H9 (cell line): ENCODE measurements at regions not wholly inside any gene's neighbourhood (a gene's known extent, or its start where the extent isn't known, plus 50 kb on each side); places are given as distances from the start of the nearest gene placed in this dataset.

Experiments used
- DNase-seq: peaks from one replicate; pipeline ENCODE4 v3.0.0-alpha.2; 2017
- H2AFZ ChIP-seq: one replicate; pipeline ENCODE4 v1.6.1; 2013; ENCODE audit warnings: mild to moderate bottlenecking, low read length, control low read depth, moderate library complexity
- H2AK5ac ChIP-seq: 2 replicates; pipeline ENCODE4 v1.6.1; 2013; ENCODE audit warnings: low read length, control low read depth, mixed read lengths; ENCODE audit not compliant: insufficient read length
- H2BK120ac ChIP-seq: one replicate; pipeline ENCODE4 v1.6.1; 2013; ENCODE audit warnings: low read depth, mild to moderate bottlenecking, low read length, control low read depth, inconsistent platforms; ENCODE audit not compliant: poor library complexity, severe bottlenecking
- H2BK12ac ChIP-seq: 2 replicates; pipeline ENCODE4 v1.6.1; 2013; ENCODE audit warnings: low read length, control low read depth, mixed read lengths, low read depth; ENCODE audit not compliant: insufficient read length
- H2BK15ac ChIP-seq: 2 replicates; pipeline ENCODE4 v1.6.1; 2013; ENCODE audit warnings: low read depth, low read length, control low read depth
- H2BK20ac ChIP-seq: one replicate; pipeline ENCODE4 v1.6.1; 2013; ENCODE audit warnings: low read depth, mild to moderate bottlenecking, low read length, control low read depth, inconsistent platforms; ENCODE audit not compliant: poor library complexity, severe bottlenecking
- H2BK5ac ChIP-seq: 2 replicates; pipeline ENCODE4 v1.6.1; 2013; ENCODE audit warnings: low read length, control low read depth, mixed read lengths; ENCODE audit not compliant: insufficient read length
- H3K14ac ChIP-seq: 2 replicates; pipeline ENCODE4 v1.6.1; 2013; ENCODE audit warnings: low read length, control low read depth; ENCODE audit not compliant: insufficient read depth
- H3K18ac ChIP-seq: 2 replicates; pipeline ENCODE4 v1.6.1; 2013; ENCODE audit warnings: low read depth, mild to moderate bottlenecking, mixed read lengths, low read length, control low read depth; ENCODE audit not compliant: insufficient read length
- H3K23ac ChIP-seq: 2 replicates; pipeline ENCODE4 v1.6.1; 2013; ENCODE audit warnings: low read length, control low read depth, mixed read lengths, low read depth; ENCODE audit not compliant: insufficient read length
- H3K23me2 ChIP-seq: 2 replicates; pipeline ENCODE4 v1.6.1; 2013; ENCODE audit warnings: low read depth, mild to moderate bottlenecking, mixed read lengths, low read length, control low read depth; ENCODE audit not compliant: insufficient read length, poor library complexity, severe bottlenecking
- H3K27ac ChIP-seq: 2 replicates; pipeline ENCODE4 v1.5.1; 2013; ENCODE audit warnings: low read length, control low read depth, mixed read lengths, low read depth; ENCODE audit not compliant: insufficient read length
- H3K27me3 ChIP-seq: 2 replicates; pipeline ENCODE4 v1.6.1; 2013; ENCODE audit warnings: low read length, control low read depth, inconsistent platforms; ENCODE audit not compliant: insufficient read depth
- H3K4ac ChIP-seq: 2 replicates; pipeline ENCODE4 v1.6.1; 2013; ENCODE audit warnings: low read depth, mild to moderate bottlenecking, control low read depth, inconsistent platforms, low read length, moderate library complexity
- H3K4me1 ChIP-seq: 2 replicates; pipeline ENCODE4 v1.6.1; 2013; ENCODE audit warnings: low read length, control low read depth, inconsistent platforms; ENCODE audit not compliant: insufficient read depth
- H3K4me2 ChIP-seq: 2 replicates; pipeline ENCODE4 v1.6.1; 2013; ENCODE audit warnings: low read length, control low read depth, mixed read lengths; ENCODE audit not compliant: insufficient read length, insufficient read depth
- H3K56ac ChIP-seq: 2 replicates; pipeline ENCODE4 v1.6.1; 2013; ENCODE audit warnings: low read depth, mild to moderate bottlenecking, mixed read lengths, low read length, control low read depth; ENCODE audit not compliant: insufficient read length
- H3K79me1 ChIP-seq: 2 replicates; pipeline ENCODE4 v1.6.1; 2013; ENCODE audit warnings: low read depth, mild to moderate bottlenecking, moderate library complexity, low read length, control low read depth, inconsistent platforms; ENCODE audit not compliant: insufficient read depth, poor library complexity, severe bottlenecking
- H3K79me2 ChIP-seq: 2 replicates; pipeline ENCODE4 v1.6.1; 2013; ENCODE audit warnings: low read length, control low read depth, inconsistent platforms; ENCODE audit not compliant: insufficient read depth
- H3K9ac ChIP-seq: 2 replicates; pipeline ENCODE4 v1.6.1; 2013; ENCODE audit warnings: low read length, control low read depth, mixed read lengths; ENCODE audit not compliant: insufficient read length; ENCODE audit errors: extremely low read depth
- H3K9me3 ChIP-seq: one replicate; pipeline ENCODE4 v1.6.1; 2013; ENCODE audit warnings: low read depth, low read length, inconsistent platforms; ENCODE audit not compliant: control insufficient read depth
- H3T11ph ChIP-seq: one replicate; pipeline ENCODE4 v1.6.1; 2013; ENCODE audit warnings: mild to moderate bottlenecking, low read length, control low read depth, inconsistent platforms
- H4K20me1 ChIP-seq: one replicate; pipeline ENCODE4 v1.6.1; 2013; ENCODE audit not compliant: control insufficient read depth, insufficient read length, insufficient read depth
- H4K5ac ChIP-seq: 2 replicates; pipeline ENCODE4 v1.6.1; 2013; ENCODE audit warnings: low read depth, mild to moderate bottlenecking, mixed read lengths, low read length, control low read depth; ENCODE audit not compliant: insufficient read length
- H4K8ac ChIP-seq: replicated peaks from 2 replicates; pipeline ENCODE4 v1.6.1; 2013; ENCODE audit warnings: low read length, control low read depth, mixed read lengths, low read depth; ENCODE audit not compliant: insufficient read length
- H4K91ac ChIP-seq: 2 replicates; pipeline ENCODE4 v1.6.1; 2013; ENCODE audit warnings: low read depth, mild to moderate bottlenecking, moderate library complexity, mixed read lengths, low read length, control low read depth; ENCODE audit not compliant: insufficient read length
- H3K27ac Mint-ChIP-seq, 3 experiments: 2 replicates in 2 of 3; 3 replicates in 1 of 3; pipeline ENCODE4 v1.8.0; 2020 to 2021; ENCODE audit warnings: mixed read lengths in 3 of 3, mild to moderate bottlenecking in 1 of 3, moderate library complexity in 1 of 3
- H3K27me3 Mint-ChIP-seq: 2 replicates; pipeline ENCODE4 v1.8.0; 2021; ENCODE audit warnings: low read depth, mild to moderate bottlenecking, moderate library complexity, mixed read lengths
- H3K36me3 Mint-ChIP-seq, 3 experiments: 2 replicates in 2 of 3; 3 replicates in 1 of 3; pipeline ENCODE4 v1.8.0; 2020 to 2021; ENCODE audit warnings: low read depth in 3 of 3, mixed read lengths in 3 of 3; ENCODE audit not compliant: insufficient read depth in 1 of 3
- H3K4me1 Mint-ChIP-seq, 2 experiments: 2 replicates each; pipeline ENCODE4 v1.8.0; 2020; ENCODE audit warnings: mixed read lengths in 2 of 2
- H3K4me3 Mint-ChIP-seq, 2 experiments: 2 replicates in 1 of 2; 3 replicates in 1 of 2; pipeline ENCODE4 v1.8.0; 2020 to 2021; ENCODE audit warnings: mild to moderate bottlenecking in 2 of 2, mixed read lengths in 2 of 2, moderate library complexity in 1 of 2
- H3K9me3 Mint-ChIP-seq, 2 experiments: 2 replicates in 1 of 2; 3 replicates in 1 of 2; pipeline ENCODE4 v1.8.0; 2020; ENCODE audit warnings: mild to moderate bottlenecking in 2 of 2, mixed read lengths in 2 of 2, moderate library complexity in 1 of 2
- WGBS: extraction: QIAGEN DNeasy Blood & Tissue Kit; methylation state at CpG from one replicate; pipeline ENCODE4 v1.1.7; 2013; ENCODE audit warnings: missing lambda C conversion rate, low lambda C conversion rate, mixed read lengths; ENCODE audit not compliant: insufficient read length; ENCODE audit errors: extremely low coverage; 5-methylcytosine and 5-hydroxymethylcytosine counted together
- TF ChIP-seq, protein P1 (sequence below): fragments of 200-600 bp; sonication (generic); conservative IDR thresholded peaks from 3 replicates; pipeline ENCODE4 v1.8.0; 2021; ENCODE audit warnings: antibody characterized with exemption, mild to moderate bottlenecking

DNA sequence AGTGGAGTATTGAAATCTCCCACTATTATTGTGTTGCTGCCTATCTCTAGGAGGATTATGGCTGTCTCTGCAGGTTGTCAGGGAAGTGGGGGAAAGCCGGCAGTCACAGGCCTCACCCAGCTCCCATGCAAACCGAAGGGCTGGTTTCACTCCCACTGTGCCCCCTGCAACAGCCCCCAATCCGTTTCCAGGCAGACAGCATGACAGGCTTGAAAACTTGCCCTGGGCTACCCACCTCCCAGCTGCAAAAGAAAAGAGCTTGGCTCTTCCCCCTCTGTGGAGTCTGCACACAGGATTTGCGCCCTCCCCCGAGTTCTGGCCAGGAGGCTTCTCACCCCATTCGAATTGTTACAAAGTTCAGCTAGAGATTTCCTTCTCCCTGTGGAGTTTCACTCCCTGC, 87.4 kb upstream of the MSTN start:
- H3K4me3 Mint-ChIP-seq: no peak overlapping the region
- H2AFZ ChIP-seq: no peak overlapping the region
- H3K14ac ChIP-seq: no peak overlapping the region
- H4K5ac ChIP-seq: no peak overlapping the region
- H3K9me3 ChIP-seq: no peaks in the 10 kb centered on the region
- no peak overlapping the region for H2BK120ac ChIP-seq
- H3K27me3 ChIP-seq: no peaks in the 10 kb centered on the region
- no peak overlapping the region for H4K8ac ChIP-seq
- no peak overlapping the region for H3K23ac ChIP-seq
- H3K4me2 ChIP-seq: no peak overlapping the region
- peak overlapping the region in 2 of 3 experiments; percentile 81 to 87; a peak in 3 of 7 replicates for H3K27ac Mint-ChIP-seq
- peak; percentile 31 for DNase-seq
- no peaks in the 10 kb centered on the region for H3K27me3 Mint-ChIP-seq
- H3K36me3 Mint-ChIP-seq: peaks cover 0 to 8% (median 0%) of the 10 kb centered on the region in 3 experiments; a peak in 2 of 7 replicates
- no peak overlapping the region for H3K27ac ChIP-seq
- no peak overlapping the region for H3T11ph ChIP-seq
- H3K4me1 ChIP-seq: no peaks in the 10 kb centered on the region
- no peaks in the 10 kb centered on the region for H3K79me2 ChIP-seq
- no peak overlapping the region for H2AK5ac ChIP-seq
- H3K9me3 Mint-ChIP-seq: peaks cover 8 to 13% of the 10 kb centered on the region in 2 experiments; a peak in 4 of 5 replicates
- no peak overlapping the region for H3K56ac ChIP-seq
- WGBS: no CpG with 5 or more reads among the region's 6 CpGs
- peaks cover 10 to 12% of the 10 kb centered on the region in 2 experiments for H3K4me1 Mint-ChIP-seq
- no peaks in the 10 kb centered on the region for H3K79me1 ChIP-seq
- H2BK5ac ChIP-seq: no peak overlapping the region
- no peak overlapping the region for H3K4ac ChIP-seq
- H4K91ac ChIP-seq: no peak overlapping the region
- no peak overlapping the region for H3K18ac ChIP-seq
- no peaks in the 10 kb centered on the region for H3K23me2 ChIP-seq
- H2BK20ac ChIP-seq: no peak overlapping the region
- H2BK15ac ChIP-seq: no peak overlapping the region
- no peak overlapping the region for H2BK12ac ChIP-seq
- H3K9ac ChIP-seq: no peak overlapping the region
- no peaks in the 10 kb centered on the region for H4K20me1 ChIP-seq
- TF ChIP-seq, protein P1, sequence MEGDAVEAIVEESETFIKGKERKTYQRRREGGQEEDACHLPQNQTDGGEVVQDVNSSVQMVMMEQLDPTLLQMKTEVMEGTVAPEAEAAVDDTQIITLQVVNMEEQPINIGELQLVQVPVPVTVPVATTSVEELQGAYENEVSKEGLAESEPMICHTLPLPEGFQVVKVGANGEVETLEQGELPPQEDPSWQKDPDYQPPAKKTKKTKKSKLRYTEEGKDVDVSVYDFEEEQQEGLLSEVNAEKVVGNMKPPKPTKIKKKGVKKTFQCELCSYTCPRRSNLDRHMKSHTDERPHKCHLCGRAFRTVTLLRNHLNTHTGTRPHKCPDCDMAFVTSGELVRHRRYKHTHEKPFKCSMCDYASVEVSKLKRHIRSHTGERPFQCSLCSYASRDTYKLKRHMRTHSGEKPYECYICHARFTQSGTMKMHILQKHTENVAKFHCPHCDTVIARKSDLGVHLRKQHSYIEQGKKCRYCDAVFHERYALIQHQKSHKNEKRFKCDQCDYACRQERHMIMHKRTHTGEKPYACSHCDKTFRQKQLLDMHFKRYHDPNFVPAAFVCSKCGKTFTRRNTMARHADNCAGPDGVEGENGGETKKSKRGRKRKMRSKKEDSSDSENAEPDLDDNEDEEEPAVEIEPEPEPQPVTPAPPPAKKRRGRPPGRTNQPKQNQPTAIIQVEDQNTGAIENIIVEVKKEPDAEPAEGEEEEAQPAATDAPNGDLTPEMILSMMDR: no peak
